GM10266 (cell line): ENCODE measurements at regions not wholly inside any gene's neighbourhood (a gene's known extent, or its start where the extent isn't known, plus 50 kb on each side); places are given as distances from the start of the nearest gene placed in this dataset.

Experiments
- DNase-seq: peaks from one replicate; pipeline ENCODE4 v3.0.0; 2012; ENCODE audit errors: extremely low spot score
- TF ChIP-seq, protein P1 (sequence below): IDR thresholded peaks from 2 replicates; pipeline ENCODE4 v1.5.1; 2012; ENCODE audit warnings: mild to moderate bottlenecking, low read depth; ENCODE audit not compliant: control insufficient read depth, insufficient read depth; ENCODE audit errors: missing control alignments

DNA sequence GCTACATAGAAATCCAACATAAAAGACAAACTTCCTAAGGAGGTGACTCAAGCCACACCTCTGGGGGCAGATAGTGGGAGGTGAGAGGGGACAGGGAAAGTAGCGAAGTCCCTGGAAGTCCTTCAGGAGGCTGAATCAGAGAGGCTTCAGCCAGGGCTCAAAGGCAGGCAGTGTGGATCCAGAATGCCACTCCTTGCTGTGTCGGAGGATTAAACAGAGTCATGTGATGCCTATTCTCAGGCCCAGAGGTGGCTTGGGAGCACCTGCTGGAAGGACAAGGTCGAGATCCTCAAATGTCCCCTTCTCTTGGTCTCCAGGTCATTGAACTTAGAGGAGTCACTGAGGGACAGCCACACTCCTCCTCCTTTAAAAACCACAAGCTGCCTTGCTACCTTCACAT, 391.1 kb downstream of the SOX9 start:
- TF ChIP-seq, protein P1, sequence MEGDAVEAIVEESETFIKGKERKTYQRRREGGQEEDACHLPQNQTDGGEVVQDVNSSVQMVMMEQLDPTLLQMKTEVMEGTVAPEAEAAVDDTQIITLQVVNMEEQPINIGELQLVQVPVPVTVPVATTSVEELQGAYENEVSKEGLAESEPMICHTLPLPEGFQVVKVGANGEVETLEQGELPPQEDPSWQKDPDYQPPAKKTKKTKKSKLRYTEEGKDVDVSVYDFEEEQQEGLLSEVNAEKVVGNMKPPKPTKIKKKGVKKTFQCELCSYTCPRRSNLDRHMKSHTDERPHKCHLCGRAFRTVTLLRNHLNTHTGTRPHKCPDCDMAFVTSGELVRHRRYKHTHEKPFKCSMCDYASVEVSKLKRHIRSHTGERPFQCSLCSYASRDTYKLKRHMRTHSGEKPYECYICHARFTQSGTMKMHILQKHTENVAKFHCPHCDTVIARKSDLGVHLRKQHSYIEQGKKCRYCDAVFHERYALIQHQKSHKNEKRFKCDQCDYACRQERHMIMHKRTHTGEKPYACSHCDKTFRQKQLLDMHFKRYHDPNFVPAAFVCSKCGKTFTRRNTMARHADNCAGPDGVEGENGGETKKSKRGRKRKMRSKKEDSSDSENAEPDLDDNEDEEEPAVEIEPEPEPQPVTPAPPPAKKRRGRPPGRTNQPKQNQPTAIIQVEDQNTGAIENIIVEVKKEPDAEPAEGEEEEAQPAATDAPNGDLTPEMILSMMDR, result no peak
- no peak for DNase-seq

DNA sequence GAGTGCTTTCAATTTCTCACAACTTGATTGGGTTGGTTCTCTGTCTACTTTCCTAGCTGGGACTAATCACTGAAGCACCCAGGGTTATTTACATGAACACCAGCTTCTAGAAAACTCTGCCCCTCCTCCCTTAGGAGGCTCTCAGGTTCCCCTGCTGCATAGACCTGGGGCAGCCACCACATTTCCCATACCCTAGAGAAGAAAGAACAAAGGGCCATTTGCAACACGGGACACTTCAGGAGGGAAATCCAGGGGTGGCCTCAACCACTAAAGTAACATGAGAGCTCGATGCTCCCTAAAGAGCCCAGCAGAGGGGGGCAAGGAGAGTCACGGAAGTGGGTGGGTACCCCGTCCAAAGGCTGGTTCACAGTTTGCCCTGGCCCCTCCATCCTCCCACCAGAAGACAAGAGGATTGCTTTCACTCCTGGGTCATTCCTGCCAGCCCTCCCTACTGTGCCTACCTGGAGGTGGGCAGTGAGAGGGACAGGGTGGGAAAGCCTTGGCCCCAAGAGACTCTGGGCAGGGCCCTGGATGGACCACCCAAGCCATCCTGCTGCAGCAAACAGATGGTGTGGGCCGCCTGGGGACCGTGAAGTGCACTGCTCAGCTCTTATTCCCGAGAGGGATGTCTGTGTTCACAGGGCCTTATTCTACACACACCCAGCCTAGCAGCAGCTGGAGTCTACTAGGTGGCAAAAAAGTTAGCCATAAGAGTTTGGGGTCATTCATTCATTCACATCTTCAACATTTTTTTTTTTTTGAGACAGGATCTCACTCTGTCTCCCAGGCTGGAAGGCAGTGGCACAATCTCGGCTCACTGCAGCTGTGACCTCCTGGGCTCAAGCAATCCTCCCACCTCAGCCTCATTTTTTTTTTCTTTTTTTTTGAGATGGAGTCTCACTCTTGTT, 392.1 kb downstream of the SOX9 start:
- TF ChIP-seq, protein P1, result no peak
- DNase-seq, result no peak

DNA sequence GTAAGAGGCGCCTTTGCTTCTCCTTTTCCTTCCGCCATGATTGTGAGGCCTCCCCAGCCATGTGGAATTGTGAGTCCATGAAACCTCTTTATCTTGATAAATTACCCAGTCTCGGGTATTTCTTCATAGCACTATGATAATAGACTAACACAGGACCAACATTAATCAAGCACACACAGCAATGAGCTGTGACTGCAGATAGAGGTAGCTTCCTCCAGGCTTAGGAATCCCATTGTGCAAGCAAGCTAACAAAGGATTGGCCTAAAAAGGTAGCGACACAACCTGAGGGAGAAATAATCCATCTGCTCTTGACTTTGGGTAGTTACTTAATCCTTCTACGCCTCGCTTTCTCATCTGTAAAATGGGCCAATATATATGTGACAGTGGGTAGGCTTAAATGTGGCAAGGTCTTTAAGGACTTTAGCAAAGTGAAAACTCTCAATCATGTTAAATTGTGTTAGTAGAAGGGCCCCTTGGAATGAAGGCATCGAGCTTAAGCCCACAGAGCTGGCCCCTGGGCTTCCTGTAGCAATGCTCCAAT, 393.6 kb downstream of the SOX9 start:
- DNase-seq, result no peak

GRCh38 chr17:72514891-72515290, 394.1 kb downstream of the SOX9 start:
- DNase-seq, result no peak
- TF ChIP-seq, protein P1, result no peak

More for the DNA sequence above, 393.6 kb downstream of the SOX9 start:
- TF ChIP-seq, protein P1, result no peak

DNA sequence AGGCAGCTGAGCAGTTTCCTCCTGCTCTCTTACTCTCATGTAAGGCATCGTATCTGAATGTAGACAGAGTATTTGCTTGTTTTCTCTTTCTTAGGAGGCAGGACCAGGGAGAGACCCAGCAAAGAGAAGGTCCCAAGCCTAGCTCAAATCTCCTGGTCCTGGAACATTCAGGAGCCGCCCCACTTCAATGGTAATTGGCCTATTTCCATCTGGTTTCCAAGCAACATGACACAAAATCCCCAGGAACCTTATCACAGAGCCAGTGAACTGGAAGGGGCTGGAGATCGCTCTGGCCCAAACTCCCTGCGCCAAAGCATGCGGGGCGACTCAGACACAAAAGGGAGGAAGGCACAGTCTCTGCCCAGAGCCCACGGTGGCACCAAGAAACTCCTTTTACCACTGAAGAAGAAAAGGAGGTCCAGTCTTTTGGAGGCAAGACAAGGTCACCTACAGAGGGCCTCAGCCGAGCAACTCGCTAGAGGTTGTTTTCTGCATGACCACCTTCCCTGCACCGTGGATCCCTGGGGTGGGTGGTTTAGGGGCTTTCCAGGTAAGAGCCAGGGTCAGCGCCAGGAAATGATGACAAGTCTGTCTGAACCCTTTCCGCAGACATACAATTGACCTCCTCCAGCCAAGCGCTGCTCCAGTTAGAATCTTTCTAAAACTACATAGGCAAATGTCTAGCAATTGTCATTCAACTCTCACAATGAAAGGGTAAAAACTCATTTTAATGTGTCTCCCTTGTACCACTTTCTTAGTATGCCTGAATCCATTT, 394.7 kb downstream of the SOX9 start:
- no peak for DNase-seq
- TF ChIP-seq, protein P1, result no peak

DNA sequence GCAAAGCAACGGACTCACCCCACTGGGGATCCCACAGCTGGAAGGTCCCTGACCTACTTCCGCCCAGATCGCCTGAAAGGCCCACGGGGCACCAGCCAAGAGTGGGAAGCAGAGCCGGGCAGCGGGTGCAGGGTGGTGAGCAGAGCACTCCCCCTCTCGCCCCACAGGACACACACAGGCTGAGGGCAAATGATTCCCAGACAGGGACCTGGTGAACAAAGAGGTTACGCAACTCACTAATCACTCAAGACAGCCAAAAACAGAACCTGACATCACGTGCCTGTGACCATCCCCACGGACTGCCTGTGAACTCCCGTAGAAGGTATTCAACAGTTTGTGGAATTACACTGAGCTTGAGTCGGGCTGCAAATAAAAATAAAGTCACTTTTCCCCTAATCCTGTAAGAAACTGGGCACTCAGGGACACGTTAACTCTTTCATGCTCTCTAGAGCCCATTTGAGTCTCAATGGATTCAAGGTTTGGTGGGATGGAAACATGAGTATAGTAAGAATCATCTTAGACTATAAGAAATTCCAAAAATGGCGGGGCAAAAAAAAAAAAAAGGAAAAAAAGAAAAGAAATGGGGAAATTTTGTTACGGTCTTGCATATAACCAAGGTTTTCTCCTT, 396.1 kb downstream of the SOX9 start:
- no peak for DNase-seq
- TF ChIP-seq, protein P1, result no peak
